ENCODE measurements at regions not wholly inside any gene's neighbourhood (a gene's known extent, or its start where the extent isn't known, plus 50 kb on each side); places are given as distances from the start of the nearest gene placed in this dataset.

DNA sequence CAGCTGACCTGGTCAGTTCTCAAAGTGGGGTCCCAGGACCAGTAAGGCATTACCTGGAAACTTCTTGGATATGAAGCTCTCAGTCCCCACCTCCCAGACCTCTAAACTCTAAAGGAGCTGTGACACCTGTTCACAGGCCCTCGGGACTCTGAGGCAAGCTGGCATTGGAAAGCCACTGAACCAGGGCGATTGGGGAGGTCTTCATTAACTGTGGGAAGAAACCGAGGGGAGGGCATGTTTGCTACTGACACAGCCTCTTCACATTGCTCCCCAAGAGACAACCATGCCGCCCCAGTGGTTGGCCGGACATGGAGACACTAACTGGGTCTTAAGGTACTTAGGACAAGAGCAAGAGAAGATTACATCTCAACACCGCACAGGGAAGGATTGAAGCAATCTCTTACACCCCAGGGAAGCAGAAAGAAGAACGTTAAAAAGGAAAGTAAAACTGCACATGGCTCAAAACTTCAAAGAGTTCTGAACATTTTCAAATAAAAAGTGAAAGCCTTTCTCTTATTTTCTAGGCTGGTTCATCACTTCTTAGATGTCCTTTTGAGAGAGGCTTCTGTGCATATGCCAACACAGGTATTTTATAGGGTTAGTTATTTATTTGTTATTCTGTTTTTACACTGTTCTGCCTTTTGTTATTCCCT, 210.0 kb upstream of the CST7 start:
- DNase-seq (ENCODE audit: low read depth), result no peak

- no peak for DNase-seq (ENCODE audit: low read depth)
Observed at GRCh38 chr20:24739746-24740145, 209.3 kb upstream of the CST7 start.

DNA sequence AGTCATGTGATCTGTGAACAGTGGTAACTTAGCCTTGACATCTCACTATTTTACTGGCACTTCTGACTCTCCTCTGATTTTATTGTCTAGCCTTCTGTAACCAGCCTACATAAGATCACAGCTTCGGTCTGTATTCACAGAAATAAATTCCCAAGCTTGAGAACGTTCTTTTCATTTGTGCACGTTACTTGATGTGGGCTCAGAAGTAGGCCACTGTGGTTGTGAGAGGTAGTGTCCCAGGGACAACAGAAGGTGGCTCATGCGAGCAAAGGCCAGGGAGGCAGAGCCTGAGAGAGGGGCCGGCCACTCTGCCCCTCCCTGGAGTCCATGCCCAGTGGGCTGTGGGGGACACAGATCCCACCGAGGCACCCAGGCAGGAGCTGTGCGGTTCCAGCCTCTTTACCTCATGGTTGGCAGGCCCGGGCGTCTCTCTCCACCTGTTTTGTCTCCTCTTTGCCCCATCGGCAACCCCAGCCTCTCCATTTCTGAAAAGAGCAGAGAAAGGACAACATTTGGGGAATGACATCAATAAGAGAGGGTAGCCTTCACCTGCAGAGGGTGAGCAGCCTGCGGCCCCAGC, 207.5 kb upstream of the CST7 start:
- no peak for DNase-seq (ENCODE audit: low read depth)

DNA sequence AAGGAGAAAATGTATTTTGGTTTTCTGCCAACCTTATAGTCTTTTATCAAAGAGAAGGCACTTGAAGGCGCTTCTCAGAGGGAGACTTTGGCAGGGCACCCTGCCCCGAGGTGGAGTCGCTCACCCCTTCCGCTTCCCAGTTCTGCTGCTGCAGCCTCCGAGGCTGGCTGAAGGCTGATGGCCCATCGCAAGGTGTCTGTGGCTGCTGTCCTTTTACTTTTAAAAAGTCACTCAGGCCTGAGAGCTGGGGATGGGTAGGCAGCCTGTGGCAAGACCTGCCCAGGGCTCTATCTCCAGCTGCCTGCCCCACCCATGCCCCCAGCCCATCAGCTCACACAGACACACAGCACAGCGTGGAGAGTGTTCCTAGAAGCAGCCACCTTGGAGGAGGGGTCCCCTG, 206.6 kb upstream of the CST7 start:
- no peak for DNase-seq (ENCODE audit: low read depth)

GRCh38 chr20:24742989-24743388, 206.1 kb upstream of the CST7 start:
- no peak for DNase-seq (ENCODE audit: low read depth)

DNA sequence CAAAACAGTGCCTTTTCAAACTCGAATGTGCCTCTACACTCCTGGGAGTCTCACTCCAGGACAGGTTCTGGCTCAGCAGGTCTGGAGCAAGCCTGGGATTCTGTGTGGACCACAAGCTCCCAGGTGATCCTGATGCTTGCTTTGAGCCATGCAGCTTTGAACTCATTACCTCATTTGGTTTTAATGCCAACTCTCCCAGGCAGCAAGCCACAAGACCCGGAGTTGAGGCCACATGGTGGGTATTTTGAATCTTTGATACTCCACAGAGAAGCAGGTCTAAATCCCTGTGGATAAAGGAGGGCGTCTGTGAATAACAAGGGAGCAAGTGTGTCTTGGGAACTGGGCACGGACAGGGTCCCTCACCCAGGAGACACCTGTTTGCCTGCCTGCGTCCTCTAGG, 205.4 kb upstream of the CST7 start:
- DNase-seq (ENCODE audit: low read depth), result no peak

DNA sequence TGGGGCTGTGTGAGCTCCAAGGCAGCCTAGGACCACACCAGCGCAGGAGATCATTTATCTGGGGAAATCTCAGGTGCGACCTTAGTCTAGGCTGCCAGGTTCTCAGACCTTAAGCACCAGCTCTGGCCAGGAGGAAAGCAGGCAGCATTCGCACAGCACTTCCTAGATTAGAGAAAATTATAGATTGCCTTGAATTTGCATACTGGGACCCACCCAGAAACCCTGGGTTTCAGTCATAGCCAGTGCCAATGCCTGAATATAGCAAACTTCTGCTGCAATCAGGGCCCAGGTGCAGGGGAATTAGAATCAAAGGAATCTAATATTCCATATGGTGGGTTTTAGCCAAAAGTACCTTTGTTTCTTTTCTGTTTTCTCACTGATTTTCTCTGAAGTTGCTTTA, 204.3 kb upstream of the CST7 start:
- DNase-seq (ENCODE audit: low read depth), result no peak

DNA sequence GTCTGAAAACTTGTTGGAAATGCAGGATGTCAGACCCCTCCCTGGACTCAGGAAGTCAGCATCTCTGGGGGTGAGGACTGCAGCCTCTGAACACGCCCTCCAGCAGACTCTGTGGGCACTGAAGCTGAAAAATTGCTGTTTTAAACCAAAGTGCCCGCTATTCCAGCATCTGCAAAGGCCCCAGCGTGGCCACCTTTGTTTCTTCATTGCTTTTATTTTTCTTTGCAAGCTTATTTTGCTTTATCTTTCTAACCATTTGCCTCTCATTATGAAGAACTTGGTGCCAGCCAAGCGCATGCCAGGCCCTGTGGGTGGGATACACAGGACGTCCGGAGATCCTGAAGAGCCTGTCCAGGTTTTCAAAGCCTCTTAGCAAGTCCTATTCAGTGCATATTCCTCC, 203.9 kb upstream of the CST7 start:
- DNase-seq (ENCODE audit: low read depth), result no peak

- DNase-seq (ENCODE audit: low read depth), result no peak
Observed at GRCh38 chr20:24745617-24746350, 203.3 kb upstream of the CST7 start.

DNA sequence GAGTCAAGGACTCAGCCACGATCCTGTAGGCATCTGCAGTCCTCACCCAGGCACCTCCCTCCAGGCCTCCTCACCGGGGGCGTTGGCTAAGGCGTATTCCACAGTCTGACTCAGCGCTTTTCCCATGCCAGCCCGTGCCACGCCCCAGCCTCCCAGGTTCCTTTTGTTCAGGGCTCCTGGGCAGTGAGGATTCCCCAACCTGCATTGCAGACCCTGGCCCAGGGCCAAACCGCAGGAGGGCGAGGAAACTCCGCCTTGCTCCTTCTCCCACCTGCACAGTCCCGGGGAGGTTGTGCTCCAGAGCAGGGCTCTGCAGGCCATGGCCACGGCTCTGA, 202.8 kb upstream of the CST7 start:
- DNase-seq (ENCODE audit: low read depth), result no peak

- DNase-seq (ENCODE audit: low read depth), result no peak
Observed at GRCh38 chr20:24747010-24747712, 201.9 kb upstream of the CST7 start.

- DNase-seq (ENCODE audit: low read depth), result no peak
Observed at GRCh38 chr20:24747881-24748595, 201.0 kb upstream of the CST7 start.

DNA sequence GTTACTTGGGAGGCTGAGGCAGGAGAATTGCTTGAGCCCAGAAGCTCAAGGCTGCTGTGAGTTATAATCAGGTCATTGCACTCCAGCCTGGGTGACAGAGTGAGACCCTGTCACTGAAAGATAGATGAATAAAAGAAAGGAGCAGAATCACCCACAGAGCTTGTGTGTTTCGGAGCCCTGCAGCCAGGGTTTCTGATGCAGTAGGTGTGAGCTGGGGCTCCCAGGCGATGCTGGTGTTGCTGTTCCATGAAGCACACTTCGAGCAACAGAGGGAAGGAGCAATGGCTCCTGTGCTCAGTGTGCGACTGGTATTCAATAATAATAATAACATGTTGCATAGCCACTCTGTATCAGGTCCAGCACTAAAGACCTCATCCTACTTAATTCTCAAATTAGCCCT, 197.5 kb upstream of the CST7 start:
- no peak for DNase-seq (ENCODE audit: low read depth)

- DNase-seq (ENCODE audit: low read depth), result no peak
Observed at GRCh38 chr20:24752612-24753011, 196.5 kb upstream of the CST7 start.

GRCh38 chr20:24753130-24753529, 195.9 kb upstream of the CST7 start:
- no peak for DNase-seq (ENCODE audit: low read depth)

GRCh38 chr20:24754691-24755090, 194.4 kb upstream of the CST7 start:
- DNase-seq (ENCODE audit: low read depth), result no peak

DNA sequence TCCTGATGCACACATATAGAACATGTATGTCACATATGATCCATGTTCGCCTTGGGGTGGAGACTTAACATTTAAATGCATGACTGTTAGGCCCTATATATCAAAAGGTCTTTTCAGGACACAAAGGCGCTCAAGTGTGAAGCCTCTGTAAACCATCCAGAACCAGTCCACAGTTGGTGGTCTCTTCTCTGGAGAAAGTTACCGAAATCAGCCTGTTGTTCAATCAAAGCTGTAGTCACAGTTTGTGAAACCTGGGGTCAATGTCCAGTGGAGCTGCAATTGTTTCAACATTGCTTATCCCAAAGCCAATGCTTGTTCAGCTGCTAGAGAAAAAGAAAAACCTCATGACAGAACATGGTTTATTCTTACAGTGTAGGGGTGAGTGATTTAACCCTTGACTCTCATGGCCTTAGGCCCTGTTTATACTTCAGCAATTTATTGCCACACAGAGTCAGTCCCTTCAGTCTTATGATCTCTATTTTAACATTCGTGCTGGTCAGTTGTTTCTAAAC, 193.6 kb upstream of the CST7 start:
- DNase-seq (ENCODE audit: low read depth), result no peak

DNA sequence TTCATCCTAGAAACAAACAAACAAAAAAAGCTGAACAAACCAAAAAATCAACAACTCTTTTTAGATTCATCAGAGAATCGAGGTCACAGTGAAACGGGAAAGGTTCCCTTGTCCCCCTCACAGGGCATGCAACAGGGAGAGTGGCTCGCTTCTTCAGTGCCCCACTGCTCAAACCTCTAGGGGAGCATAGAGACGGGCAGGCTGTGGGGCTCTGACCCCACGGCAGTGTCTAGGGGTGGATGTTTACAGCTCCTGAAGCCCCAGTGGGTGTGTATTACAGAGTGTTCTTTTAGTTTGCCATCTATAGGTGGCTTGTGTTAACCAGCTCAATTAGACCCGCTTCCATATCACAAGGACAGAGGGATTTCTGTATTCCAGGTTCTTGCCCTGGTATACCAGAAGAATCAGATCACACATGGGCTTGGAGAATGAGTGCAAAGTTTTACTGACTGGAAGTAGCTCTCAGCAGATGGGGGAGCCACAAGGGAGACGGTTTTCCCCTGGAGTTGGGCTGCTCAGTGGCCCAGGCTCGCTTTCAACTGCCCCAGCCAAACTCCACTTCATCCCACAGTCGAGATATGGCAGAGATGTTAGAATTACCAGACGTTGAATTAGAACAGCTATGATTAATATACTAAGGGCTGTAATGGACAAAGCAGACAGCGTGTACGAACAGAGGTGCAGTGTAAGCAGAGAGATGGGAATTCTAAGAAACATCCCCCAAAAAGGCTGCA, 192.6 kb upstream of the CST7 start:
- no peak for DNase-seq (ENCODE audit: low read depth)

GRCh38 chr20:24761220-24762065, 187.6 kb upstream of the CST7 start:
- no peak for DNase-seq (ENCODE audit: low read depth)

DNA sequence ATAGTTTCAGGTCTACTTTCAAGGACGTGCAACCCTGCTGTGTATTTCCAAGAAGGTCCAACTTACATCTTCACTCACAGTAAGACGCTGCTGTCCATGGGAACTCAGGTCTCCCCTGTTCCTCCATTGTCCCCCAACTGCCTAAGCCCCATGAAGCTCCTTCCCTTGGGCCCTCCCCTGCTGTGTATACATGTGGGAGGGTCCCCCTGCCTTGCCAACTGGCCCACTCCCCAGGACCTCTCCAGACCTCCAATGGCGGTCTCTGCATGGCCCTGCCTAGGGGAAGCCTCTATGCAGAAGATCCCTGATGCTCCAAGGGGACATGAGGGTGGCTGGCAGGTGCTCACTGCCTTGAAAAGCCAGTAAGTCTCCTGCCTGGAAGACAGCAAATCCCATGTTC, 186.7 kb upstream of the CST7 start:
- no peak for DNase-seq (ENCODE audit: low read depth)
